IMR-90 (cell line): ENCODE measurements at regions not wholly inside any gene's neighbourhood (a gene's known extent, or its start where the extent isn't known, plus 50 kb on each side); places are given as distances from the start of the nearest gene placed in this dataset.
A peak's percentile ranks its signal among the peaks of the same experiment; 100 is the strongest.

Source experiments
- ATAC-seq: fragments of 200-7000 bp; cut with Tn5 transposase; 2 replicates; pipeline ENCODE4 v1.9.1; 2020; ENCODE audit warnings: low read depth, mild to moderate bottlenecking, moderate library complexity
- BruUV-seq: library from RNA; stranded (reverse); fragments of 400-500 nt; replicated peaks from 2 replicates; lab custom pipeline; 2021; lab: Mats Ljungman, UMichigan
- CTCF ChIA-PET: fragments of 300-600 bp; formaldehyde crosslinking; extraction: SDS; loops from one replicate; lab custom pipeline; 2021; ENCODE audit warnings: antibody characterized with exemption; lab: Yijun Ruan, JAX
- POLR2A ChIA-PET: fragments of 300-600 bp; sonication (Branson Sonifier 250); formaldehyde crosslinking; loops from one replicate; lab custom pipeline; 2022; ENCODE audit warnings: antibody characterized with exemption; ENCODE audit not compliant: unreplicated experiment; lab: Charles Lee
- DNase-seq: peaks from one replicate; pipeline ENCODE4 v3.0.0; 2013
- H2AFZ ChIP-seq: replicated peaks from 2 replicates; pipeline ENCODE3; 2013; ENCODE audit warnings: low read length, mild to moderate bottlenecking; ENCODE audit not compliant: poor library complexity
- H2AK5ac ChIP-seq: 2 replicates; pipeline ENCODE4 v1.6.1; 2013; ENCODE audit warnings: low read depth, low read length, inconsistent platforms
- H2AK9ac ChIP-seq: replicated peaks from 2 replicates; pipeline ENCODE3; 2013; ENCODE audit warnings: mild to moderate bottlenecking, low read depth, low read length, moderate library complexity; ENCODE audit not compliant: poor library complexity
- H2BK120ac ChIP-seq: 2 replicates; pipeline ENCODE4 v1.6.1; 2013; ENCODE audit warnings: low read depth, low read length, inconsistent platforms
- H2BK15ac ChIP-seq: 3 replicates; pipeline ENCODE4 v1.6.1; 2013; ENCODE audit warnings: low read depth, low read length, inconsistent platforms
- H2BK20ac ChIP-seq: 2 replicates; pipeline ENCODE4 v1.6.1; 2013; ENCODE audit warnings: low read depth, mild to moderate bottlenecking, inconsistent platforms, low read length, moderate library complexity
- H2BK5ac ChIP-seq: 2 replicates; pipeline ENCODE4 v1.6.1; 2013; ENCODE audit warnings: mild to moderate bottlenecking, low read depth, low read length, inconsistent platforms; ENCODE audit not compliant: poor library complexity, severe bottlenecking
- H3K14ac ChIP-seq: replicated peaks from 2 replicates; pipeline ENCODE4 v1.6.1; 2013; ENCODE audit warnings: low read depth, low read length, inconsistent platforms
- H3K18ac ChIP-seq: 2 replicates; pipeline ENCODE4 v1.6.1; 2013; ENCODE audit warnings: low read depth, low read length, control low read depth
- H3K23ac ChIP-seq: 2 replicates; pipeline ENCODE4 v1.6.1; 2013; ENCODE audit warnings: low read depth, low read length, inconsistent platforms
- H3K27ac ChIP-seq: 2 replicates; pipeline ENCODE4 v1.5.1; 2013; ENCODE audit warnings: mild to moderate bottlenecking, control low read depth, low read length; ENCODE audit not compliant: insufficient read depth
- H3K27me3 ChIP-seq: 2 replicates; pipeline ENCODE4 v1.6.1; 2013; ENCODE audit warnings: low read length; ENCODE audit not compliant: control insufficient read depth, insufficient read depth
- H3K36me3 ChIP-seq: 2 replicates; pipeline ENCODE4 v1.6.1; 2013; ENCODE audit warnings: low read length, mixed read lengths; ENCODE audit not compliant: control insufficient read depth, insufficient read depth
- H3K4ac ChIP-seq: 2 replicates; pipeline ENCODE4 v1.6.1; 2013; ENCODE audit warnings: low read depth, low read length, inconsistent platforms
- H3K4me1 ChIP-seq: 2 replicates; pipeline ENCODE4 v1.6.1; 2013; ENCODE audit warnings: low read length, mixed read lengths; ENCODE audit not compliant: control insufficient read depth, insufficient read depth
- H3K4me2 ChIP-seq: 2 replicates; pipeline ENCODE4 v1.6.1; 2013; ENCODE audit warnings: low read depth, mild to moderate bottlenecking, control low read depth, low read length, moderate library complexity
- H3K4me3 ChIP-seq: 2 replicates; pipeline ENCODE4 v1.5.1; 2013; ENCODE audit warnings: low read depth, mild to moderate bottlenecking, control low read depth, low read length, moderate library complexity; ENCODE audit not compliant: insufficient read depth
- H3K56ac ChIP-seq: 2 replicates; pipeline ENCODE4 v1.6.1; 2013; ENCODE audit warnings: low read length, inconsistent platforms; ENCODE audit not compliant: insufficient read depth; ENCODE audit errors: extremely low read depth
- H3K79me1 ChIP-seq, 2 experiments: 2 replicates each; pipeline ENCODE4 v1.6.1; 2013; ENCODE audit warnings: low read length in 2 of 2, inconsistent platforms in 1 of 2, low read depth in 1 of 2
- H3K9ac ChIP-seq: 2 replicates; pipeline ENCODE4 v1.6.1; 2013; ENCODE audit warnings: low read depth, low read length, control low read depth
- H3K9me1 ChIP-seq: 2 replicates; pipeline ENCODE4 v1.6.1; 2013; ENCODE audit warnings: low read length, inconsistent platforms; ENCODE audit not compliant: insufficient read depth
- H3K9me3 ChIP-seq: 2 replicates; pipeline ENCODE4 v1.6.1; 2013; ENCODE audit warnings: low read length; ENCODE audit not compliant: control insufficient read depth, insufficient read depth
- H4K20me1 ChIP-seq: 2 replicates; pipeline ENCODE4 v1.6.1; 2013; ENCODE audit warnings: low read length, inconsistent platforms; ENCODE audit not compliant: insufficient read depth
- H4K5ac ChIP-seq: 2 replicates; pipeline ENCODE4 v1.6.1; 2013; ENCODE audit warnings: mild to moderate bottlenecking, low read depth, low read length, control low read depth
- H4K8ac ChIP-seq, 2 experiments: 2 replicates each; pipeline ENCODE4 v1.6.1; 2013; ENCODE audit warnings: low read depth in 2 of 2, low read length in 2 of 2, control low read depth in 1 of 2, inconsistent platforms in 1 of 2
- H4K91ac ChIP-seq: 2 replicates; pipeline ENCODE4 v1.6.1; 2013; ENCODE audit warnings: low read depth, low read length, inconsistent platforms; ENCODE audit not compliant: insufficient read depth
- CEBPB ChIP-seq: IDR thresholded peaks from 2 replicates; pipeline ENCODE4 v1.6.1; 2012; ENCODE audit warnings: low read depth, low read length, improper control_type of control experiment
- CHD1 ChIP-seq: IDR thresholded peaks from 2 replicates; pipeline ENCODE4 v1.6.1; 2012; ENCODE audit warnings: low read depth, low read length, improper control_type of control experiment
- CTCF ChIP-seq: conservative IDR thresholded peaks from 2 replicates; pipeline ENCODE4 v1.5.1; 2012; ENCODE audit warnings: mild to moderate bottlenecking, low read depth, low read length, improper control_type of control experiment
- ELK1 ChIP-seq: fragments of 150-350 bp; IDR thresholded peaks from 2 replicates; pipeline ENCODE4 v1.6.1; 2016; ENCODE audit warnings: low read depth, mild to moderate bottlenecking, low read length, moderate library complexity, borderline replicate concordance
- FOS ChIP-seq: fragments of 150-350 bp; IDR thresholded peaks from 2 replicates; pipeline ENCODE4 v1.6.1; 2016; ENCODE audit warnings: low read depth, low read length
- MAFK ChIP-seq: IDR thresholded peaks from 2 replicates; pipeline ENCODE4 v1.6.1; 2012; ENCODE audit warnings: low read depth, low read length, improper control_type of control experiment
- MAZ ChIP-seq: IDR thresholded peaks from 2 replicates; pipeline ENCODE4 v1.6.1; 2012; ENCODE audit warnings: low read depth, mild to moderate bottlenecking, low read length, improper control_type of control experiment, moderate library complexity, borderline replicate concordance
- MXI1 ChIP-seq: IDR thresholded peaks from 2 replicates; pipeline ENCODE4 v1.6.1; 2012; ENCODE audit warnings: low read depth, mild to moderate bottlenecking, low read length, moderate library complexity, borderline replicate concordance
- POLR2A ChIP-seq: IDR thresholded peaks from 2 replicates; pipeline ENCODE4 v1.6.1; 2012; ENCODE audit warnings: mild to moderate bottlenecking, low read depth, low read length
- RAD21 ChIP-seq: IDR thresholded peaks from 2 replicates; pipeline ENCODE4 v1.6.1; 2012; ENCODE audit warnings: low read length, improper control_type of control experiment
- RCOR1 ChIP-seq: IDR thresholded peaks from 2 replicates; pipeline ENCODE4 v1.6.1; 2012; ENCODE audit warnings: mild to moderate bottlenecking, low read length, improper control_type of control experiment; ENCODE audit not compliant: insufficient replicate concordance
- RFX5 ChIP-seq: IDR thresholded peaks from 2 replicates; pipeline ENCODE4 v1.8.0; 2012; ENCODE audit warnings: low read depth, mild to moderate bottlenecking, low read length, moderate library complexity
- SMC3 ChIP-seq: fragments of 150-350 bp; IDR thresholded peaks from 2 replicates; pipeline ENCODE4 v1.6.1; 2016; ENCODE audit warnings: low read depth, mild to moderate bottlenecking, antibody characterized with exemption, low read length, moderate library complexity
- USF2 ChIP-seq: fragments of 150-350 bp; IDR thresholded peaks from 2 replicates; pipeline ENCODE4 v1.6.1; 2017; ENCODE audit warnings: mild to moderate bottlenecking, antibody characterized with exemption, low read length, low read depth
- WGBS, 2 experiments: methylation state at CpG; one replicate each; pipeline versions ENCODE4 v1.1.5 to v1.1.7; 2013; ENCODE audit warnings: missing lambda C conversion rate in 2 of 2; ENCODE audit not compliant: insufficient read length in 1 of 2; ENCODE audit errors: extremely low coverage in 2 of 2; 5-methylcytosine and 5-hydroxymethylcytosine counted together
- dilution Hi-C: fragments of 300-500 bp; cut with HindIII; formaldehyde crosslinking; loops from one replicate; pipeline ENCODE4 v1.14.3; 2018; ENCODE audit warnings: low sequenced_read_pairs; ENCODE audit not compliant: unreplicated experiment
- in situ Hi-C: fragments of 300-500 bp; cut with MboI; formaldehyde crosslinking; loops from 3 replicates; pipeline ENCODE4 v1.14.3; 2019; ENCODE audit warnings: low sequenced_read_pairs, inconsistent platforms, mixed read lengths
- intact Hi-C: fragments of 100-400 bp; cut with micrococcal nuclease; formaldehyde crosslinking; loops from 2 replicates; pipeline ENCODE4 v1.10.0; 2022

GRCh38 chr2:120914839-120915521 is 179.3 kb downstream of the GLI2 start:
- intact Hi-C loops, result no loop called here
- BruUV-seq, result no TSS peak
- WGBS, 2 experiments, result 3% methylated on average over 6 of the region's 17 CpGs; no CpG with 5 or more reads in 1 of the 2 experiments
- TF ChIP-seq CHD1, result no peak
- TF ChIP-seq MAZ, result no peak; the same call in 1 of the 2 replicates
- peak; percentile 76 for TF ChIP-seq FOS
- TF ChIP-seq USF2, result peak; percentile 47; the same call in 1 of the 2 replicates
- TF ChIP-seq CEBPB, result peak; percentile 89
- peak; percentile 18; the same call in 1 of the 2 replicates for TF ChIP-seq SMC3
- TF ChIP-seq CTCF, result no peak; the same call in 1 of the 2 replicates
- no peak for TF ChIP-seq POLR2A
- no peak for TF ChIP-seq MAFK
- TF ChIP-seq MXI1, result peak; percentile 59; the same call in 1 of the 2 replicates
- no peak for TF ChIP-seq ELK1
- TF ChIP-seq RAD21, result no peak; the same call in 1 of the 2 replicates
- TF ChIP-seq RCOR1, result no peak
- TF ChIP-seq RFX5, result no peak

More at GRCh38 chr2:120914839-120915521, 179.3 kb downstream of the GLI2 start:
- DNase-seq (peak; percentile 94), ATAC-seq (peak; percentile 66)
- POLR2A ChIA-PET, result interaction anchor here (0.7 kb wide), 1 partner anchor 17 kb away, joined by 3 read pairs; no protein-coding TSS in a partner anchor
- Histone ChIP-seq H3K9me1 (peaks cover 82% of the 10 kb centered on the region), H3K4ac (peak overlapping the region; percentile 98), H2AFZ (peak overlapping the region; percentile 74), H2BK120ac (peak overlapping the region; percentile 95), H3K36me3 (peaks cover 2% of the 10 kb centered on the region; the same call in 1 of the 2 replicates), H3K4me1 (peaks cover 67% of the 10 kb centered on the region), H3K18ac (peak overlapping the region; percentile 80), H3K56ac (peak overlapping the region; percentile 82), H3K4me3 (no peak overlapping the region), H4K5ac (peak overlapping the region; percentile 79), H2BK20ac (peak overlapping the region; percentile 95), H4K91ac (peak overlapping the region; percentile 98), H3K23ac (peak overlapping the region; percentile 94), H3K9ac (peak overlapping the region; percentile 26), H3K4me2 (peak overlapping the region; percentile 19), H4K20me1 (peaks cover 27% of the 10 kb centered on the region), H3K14ac (peak overlapping the region; percentile 91), H3K27ac (peak overlapping the region; percentile 90), H2BK5ac (peak overlapping the region; percentile 94), H3K9me3 (no peaks in the 10 kb centered on the region), H4K8ac (peak overlapping the region; percentile 80 to 84), H3K27me3 (no peaks in the 10 kb centered on the region), H2BK15ac (peak overlapping the region; percentile 71; the same call in 2 of the 3 replicates), H3K79me1 (peaks cover 64 to 97% of the 10 kb centered on the region in 2 experiments), H2AK5ac (peak overlapping the region; percentile 95), H2AK9ac (peak overlapping the region; percentile 66)
- dilution Hi-C loops, result no loop called here
- CTCF ChIA-PET, result interaction anchor here (1.1 kb wide), 1 partner anchor 179 kb away, joined by 3 read pairs; no protein-coding TSS in a partner anchor
- in situ Hi-C loops, result no loop called here
